HG03039 (cell line): ENCODE measurements at regions not wholly inside any gene's neighbourhood (a gene's known extent, or its start where the extent isn't known, plus 50 kb on each side); places are given as distances from the start of the nearest gene placed in this dataset.

Experiments
- ATAC-seq: cut with Tn5 transposase; IDR thresholded peaks from one replicate; pipeline ENCODE4 v1.9.1; 2021; ENCODE audit warnings: mild to moderate bottlenecking, moderate library complexity; ENCODE audit not compliant: unreplicated experiment

DNA sequence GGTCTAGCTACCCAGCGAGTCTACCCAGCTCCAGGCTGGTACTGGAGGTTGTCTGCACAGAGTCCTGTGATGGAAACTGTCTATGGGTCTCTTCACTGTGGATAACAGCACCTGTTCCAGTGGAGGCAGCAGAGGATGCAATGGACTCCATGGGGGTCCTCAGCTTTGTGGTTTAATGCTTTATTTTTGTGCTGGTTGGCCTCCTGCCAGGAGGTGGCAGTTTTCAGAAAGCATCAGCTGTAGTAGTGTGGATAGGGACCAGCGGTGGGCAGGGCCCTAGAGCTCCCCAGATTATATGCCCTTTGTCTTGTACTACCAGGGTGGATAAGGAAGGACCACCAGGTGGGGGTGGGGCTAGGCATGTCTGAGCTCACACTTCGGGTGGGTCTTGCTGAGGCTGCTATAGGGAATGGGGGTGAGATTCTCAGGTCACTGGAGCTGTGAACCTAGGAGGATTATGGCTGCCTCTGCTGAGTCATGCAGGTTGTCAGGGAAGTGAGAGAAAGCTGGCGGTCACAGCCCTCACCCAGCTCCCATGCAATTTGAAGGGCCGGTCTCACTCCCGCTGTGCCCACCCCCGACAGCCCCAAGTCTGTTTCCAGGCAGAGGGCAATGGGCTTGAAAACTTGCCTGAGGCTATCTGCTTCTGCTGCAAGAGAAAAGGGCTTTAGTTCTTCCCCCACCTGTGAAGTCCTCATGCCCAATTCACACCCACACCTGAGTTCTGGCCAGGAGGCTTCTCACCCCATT, 397.1 kb downstream of the TLE1 start:
- ATAC-seq = no peak

DNA sequence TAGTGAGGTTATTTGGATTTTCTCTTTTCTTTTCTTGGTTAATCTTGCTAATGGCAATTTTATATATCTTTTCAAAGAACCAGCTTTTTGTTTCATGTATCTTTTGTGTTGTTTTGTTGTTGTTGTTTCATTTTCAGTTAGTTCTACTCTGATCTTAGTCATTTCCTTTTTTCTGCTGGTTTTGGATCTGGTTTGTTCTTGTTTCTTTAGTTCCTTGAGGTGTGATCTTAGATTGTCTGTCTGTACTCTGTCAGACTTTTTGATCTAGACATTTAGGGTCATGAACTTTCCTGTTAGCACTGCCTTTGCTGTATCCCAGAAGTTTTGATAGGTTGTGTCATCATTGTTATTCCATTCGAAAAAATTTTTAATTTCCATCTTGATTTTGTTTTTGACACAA, 399.7 kb downstream of the TLE1 start:
- ATAC-seq = no peak

GRCh38 chr9:81268048-81268447, 421.3 kb downstream of the TLE1 start:
- no peak for ATAC-seq

GRCh38 chr9:81266674-81267073, 422.7 kb downstream of the TLE1 start:
- ATAC-seq = no peak

GRCh38 chr9:81266086-81266485, 423.3 kb downstream of the TLE1 start:
- no peak for ATAC-seq

GRCh38 chr9:81264516-81264915, 424.8 kb downstream of the TLE1 start:
- no peak for ATAC-seq

GRCh38 chr9:81259896-81260295, 429.5 kb downstream of the TLE1 start:
- no peak for ATAC-seq

DNA sequence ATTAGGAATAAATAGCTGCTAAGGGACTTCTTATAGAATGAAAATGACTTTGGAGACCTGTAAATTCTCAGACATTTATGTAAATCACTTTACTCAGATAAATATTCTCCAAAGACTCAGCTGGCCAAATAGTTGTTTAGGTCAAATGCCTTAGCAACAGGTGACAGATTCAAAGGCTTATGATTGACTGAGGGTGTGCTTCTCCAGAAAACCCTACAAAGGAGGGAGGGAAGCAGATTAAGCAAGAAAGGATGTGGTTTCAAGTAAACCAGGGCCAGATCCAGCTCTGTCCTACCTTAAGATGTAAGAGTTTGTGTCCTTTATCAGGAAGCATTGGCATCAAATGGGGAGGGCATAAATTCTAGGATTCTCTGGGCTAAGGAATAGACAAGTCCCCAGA, 433.0 kb downstream of the TLE1 start:
- ATAC-seq = no peak

GRCh38 chr9:81250606-81251005, 438.7 kb downstream of the TLE1 start:
- ATAC-seq = no peak

DNA sequence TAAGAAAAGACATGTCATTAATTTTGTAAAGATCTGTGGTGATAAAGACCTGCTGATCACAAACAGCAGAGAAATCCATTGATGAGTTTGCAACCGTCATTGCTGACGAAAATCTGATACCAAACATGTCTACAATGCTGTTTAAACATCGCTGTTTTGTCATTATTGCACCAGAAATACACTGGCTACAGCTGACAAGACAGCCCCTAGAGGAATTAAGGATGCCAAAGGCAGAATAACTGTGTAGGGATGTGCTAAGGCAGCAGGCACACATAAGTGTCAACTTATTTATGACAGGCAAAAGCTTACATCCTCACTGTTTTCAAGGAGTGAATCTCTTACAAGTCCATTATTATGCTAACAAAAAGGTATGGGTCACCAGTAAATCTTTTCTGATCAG, 439.3 kb downstream of the TLE1 start:
- ATAC-seq = no peak

GRCh38 chr9:81245254-81245956, 443.9 kb downstream of the TLE1 start:
- no peak for ATAC-seq

DNA sequence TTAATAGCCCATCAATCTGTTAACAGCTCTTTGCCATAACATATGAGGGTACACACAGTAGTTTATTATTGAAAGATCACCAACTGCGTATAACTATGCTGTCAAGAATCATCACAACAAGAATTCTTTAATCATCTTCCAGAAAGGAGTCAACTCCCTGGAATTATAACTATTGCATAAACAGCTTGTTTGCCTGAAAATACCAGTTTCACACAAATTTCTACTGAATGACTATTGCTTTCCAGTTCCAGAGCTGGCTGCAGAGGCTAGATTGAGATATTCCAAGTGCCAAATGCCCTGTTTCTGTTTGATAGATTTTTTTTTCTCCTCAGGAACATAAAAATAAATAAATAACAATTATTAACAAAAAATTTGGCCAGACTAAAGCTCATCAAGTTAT, 444.7 kb downstream of the TLE1 start:
- no peak for ATAC-seq

GRCh38 chr9:81242866-81243265, 446.5 kb downstream of the TLE1 start:
- no peak for ATAC-seq

DNA sequence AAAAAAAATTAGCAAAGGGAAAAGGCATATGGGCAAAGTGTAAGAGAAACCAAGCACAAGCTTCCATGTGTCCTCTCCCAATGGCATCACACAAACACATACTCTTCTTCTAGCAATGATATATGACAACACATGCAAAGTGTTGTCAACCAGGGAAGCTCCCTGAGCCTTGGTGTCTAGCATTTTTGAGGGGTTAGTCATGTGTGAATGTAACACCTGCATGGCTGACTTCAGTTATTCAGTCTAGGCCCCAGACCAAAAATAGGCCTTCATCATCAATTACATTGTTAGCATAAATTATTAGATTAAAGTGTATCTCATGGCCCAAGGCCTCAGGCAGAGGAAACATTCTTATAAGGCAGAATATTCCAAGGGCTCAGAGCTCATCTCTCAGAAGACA, 450.0 kb downstream of the TLE1 start:
- no peak for ATAC-seq

DNA sequence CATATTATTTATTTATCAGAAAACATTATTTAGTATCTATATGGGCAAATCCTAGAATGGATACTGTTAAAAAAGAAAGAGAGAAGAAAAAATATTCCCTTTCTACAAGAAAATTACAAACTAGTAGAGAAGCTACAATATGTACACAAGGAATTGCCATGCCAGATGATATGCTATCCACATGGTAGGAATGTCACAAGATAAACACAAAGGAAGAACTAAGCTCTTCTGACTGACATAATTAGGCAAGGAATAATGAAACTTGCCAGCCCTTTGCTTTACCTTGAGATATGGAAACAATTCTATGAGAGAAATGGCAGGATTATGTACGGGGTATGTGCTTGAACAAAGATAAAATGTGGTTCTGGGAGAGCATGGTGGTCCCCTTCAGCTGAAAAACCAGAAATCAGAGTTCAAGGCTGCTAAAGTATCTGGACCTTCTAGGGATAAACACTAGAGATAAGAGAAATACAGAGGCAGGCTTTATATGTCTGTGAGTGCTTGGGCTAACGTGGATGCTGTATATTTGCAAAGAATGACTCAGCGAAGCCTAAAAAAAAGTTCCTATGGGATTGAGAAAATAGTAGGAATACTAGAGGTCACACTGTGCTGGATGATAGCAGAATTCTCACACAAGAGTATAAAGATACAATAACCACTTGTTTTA, 451.6 kb downstream of the TLE1 start:
- ATAC-seq = no peak

DNA sequence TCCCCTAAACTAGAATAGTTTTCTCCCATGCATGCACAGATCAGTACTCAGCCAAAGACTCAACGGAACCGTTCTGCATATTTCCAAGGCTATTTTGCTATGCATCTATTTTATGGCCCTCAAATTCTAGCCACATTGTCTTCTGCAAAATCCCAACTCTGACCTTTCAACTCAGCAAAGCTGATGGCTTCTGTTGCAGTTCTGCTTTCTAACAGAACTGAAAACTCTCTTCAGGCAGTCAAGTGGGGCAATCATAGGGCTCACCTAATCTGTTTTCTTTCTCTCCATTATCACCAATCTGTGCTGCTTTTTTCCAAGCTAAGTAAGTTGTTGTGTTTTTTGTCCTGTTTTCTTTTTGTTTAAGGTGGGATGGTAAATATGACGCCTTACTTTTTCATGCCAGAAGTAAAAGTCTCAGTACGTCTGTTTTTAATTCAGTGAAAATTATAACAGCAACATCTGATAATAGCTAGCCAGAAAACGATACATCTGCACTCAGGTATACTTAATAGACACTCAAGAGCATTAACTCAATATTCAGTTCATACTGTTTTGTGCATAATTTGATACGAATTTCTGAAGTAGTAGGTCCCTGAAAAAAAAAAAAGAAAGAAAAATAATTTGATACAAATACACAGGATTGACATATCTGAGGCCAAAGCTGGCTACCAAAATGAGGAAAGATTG, 454.3 kb downstream of the TLE1 start:
- ATAC-seq = no peak

GRCh38 chr9:81231011-81231410, 458.3 kb downstream of the TLE1 start:
- no peak for ATAC-seq

DNA sequence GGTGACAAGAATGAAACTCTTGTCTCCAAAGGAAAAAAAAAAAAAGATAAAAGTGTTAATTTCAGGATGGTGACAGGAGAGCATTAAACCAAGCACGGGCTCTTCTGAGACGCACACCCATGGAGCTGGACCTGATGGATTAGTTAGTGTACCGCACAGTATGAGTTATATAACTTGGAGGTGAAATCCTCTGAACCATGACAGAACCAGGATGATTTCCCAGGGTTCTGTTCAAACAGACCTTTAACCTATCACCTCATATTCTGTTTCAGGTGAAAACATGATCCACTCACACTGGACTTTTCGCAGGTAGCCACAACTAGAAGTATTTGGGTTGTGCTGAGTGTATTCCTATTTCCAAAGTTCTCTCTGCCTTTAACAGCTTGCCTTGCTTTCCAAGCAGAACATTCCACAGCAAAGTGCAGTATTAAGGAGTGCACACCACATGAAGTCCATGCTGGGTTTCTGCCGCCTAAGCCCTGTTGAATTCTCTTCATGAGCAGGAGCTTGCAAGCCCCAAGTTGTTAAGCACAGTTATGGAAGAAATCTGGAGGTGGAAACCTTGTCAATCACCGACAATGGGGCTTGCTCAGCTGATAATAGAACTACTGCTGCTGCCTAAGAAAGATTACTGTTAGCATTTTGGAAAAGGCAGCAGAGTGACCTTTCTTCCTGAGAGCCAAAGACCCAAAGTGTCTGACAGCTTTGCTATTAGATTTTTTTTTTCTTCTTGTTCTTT, 461.7 kb downstream of the TLE1 start:
- ATAC-seq = no peak

GRCh38 chr9:81225596-81225995, 463.8 kb downstream of the TLE1 start:
- no peak for ATAC-seq

DNA sequence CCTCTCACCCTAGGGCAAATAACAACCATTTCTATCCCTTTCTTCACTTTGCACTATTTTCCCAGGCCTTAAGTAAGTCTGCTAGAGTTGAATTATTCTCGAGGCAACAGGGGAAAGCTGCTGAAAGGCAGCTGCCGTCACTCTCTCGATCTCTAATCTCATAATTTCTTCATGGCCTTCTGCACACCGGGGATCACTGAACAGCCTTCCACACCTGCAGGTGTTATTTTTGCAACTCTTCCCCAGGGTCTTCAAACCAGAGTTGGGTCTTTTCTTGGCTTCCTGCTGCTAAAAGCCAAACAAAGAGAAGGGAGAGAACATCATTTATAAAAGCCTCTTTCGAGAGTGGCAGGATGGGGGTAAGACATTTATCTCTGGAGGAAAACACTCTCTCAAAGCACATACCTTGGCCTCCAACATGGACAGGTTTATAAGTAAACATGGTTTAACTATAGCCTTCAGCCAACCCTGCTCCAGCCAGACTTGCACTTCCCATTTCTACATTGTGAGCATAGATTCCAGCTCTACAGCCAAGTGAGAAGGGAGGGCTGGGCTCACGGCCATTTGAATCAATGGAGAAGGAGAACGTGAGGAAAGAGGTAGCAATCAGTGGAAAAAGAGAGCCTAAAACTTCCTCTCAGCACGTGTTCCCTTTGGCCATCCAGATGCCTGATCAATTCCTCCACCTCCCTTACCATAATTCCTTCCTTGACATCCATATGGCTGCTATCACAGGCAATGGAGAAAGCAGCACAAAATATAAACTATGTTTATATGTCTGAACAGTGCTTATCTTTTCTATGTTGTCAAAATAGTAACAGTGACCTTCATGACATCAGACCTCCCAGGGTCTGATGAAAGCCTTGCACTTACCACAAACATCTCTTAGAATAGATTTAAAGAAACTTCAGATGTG, 464.9 kb downstream of the TLE1 start:
- ATAC-seq = no peak
